ENCODE measurements at regions not wholly inside any gene's neighbourhood (a gene's known extent, or its start where the extent isn't known, plus 50 kb on each side); places are given as distances from the start of the nearest gene placed in this dataset.

DNA sequence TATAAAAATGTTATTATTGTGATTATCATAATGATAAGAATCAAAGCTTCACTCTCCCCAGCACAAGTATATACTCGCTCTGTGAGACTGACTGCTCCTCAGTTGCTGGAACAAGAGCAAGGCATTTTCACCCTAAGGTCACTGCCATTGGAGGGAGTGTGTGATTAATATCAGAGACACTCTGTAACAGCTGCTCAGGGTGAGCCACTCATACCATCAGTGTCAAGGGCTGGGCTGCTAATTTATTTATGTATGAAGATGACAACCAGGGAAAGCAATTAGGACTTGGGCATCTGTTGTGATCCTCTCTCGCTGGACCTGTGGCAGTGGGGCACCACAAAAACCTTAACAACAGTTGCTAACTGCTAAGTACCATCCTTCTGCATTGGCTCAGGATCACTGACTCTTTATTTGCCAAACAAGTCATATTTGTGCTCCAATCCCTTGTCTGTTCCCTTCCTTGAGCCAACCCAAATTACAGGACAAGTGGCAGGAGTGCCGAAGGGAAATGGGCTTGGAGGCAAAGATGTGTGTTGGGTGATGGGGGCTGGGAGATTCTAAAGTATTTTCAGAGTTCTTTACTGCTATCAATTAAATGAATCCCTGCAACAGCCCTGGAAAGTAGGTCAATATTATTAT is 297.5 kb upstream of the STT3B start:
- Histone ChIP-seq H3K27ac (no peak overlapping the region), H3K9me3 (ENCODE audit: insufficient read depth, low read depth) (no peaks in the 10 kb centered on the region), H4K20me1 (ENCODE audit: insufficient read depth) (no peaks in the 10 kb centered on the region), H3K4me2 (no peak overlapping the region), H3K27me3 (ENCODE audit: insufficient read depth, low read depth) (no peaks in the 10 kb centered on the region), H3K9me2 (ENCODE audit: insufficient read depth) (no peaks in the 10 kb centered on the region), H3F3A (ENCODE audit: insufficient read depth, low read depth) (no peaks in the 10 kb centered on the region), H2AFZ (no peak overlapping the region), H3K36me3 (ENCODE audit: low read depth) (no peaks in the 10 kb centered on the region), H3K79me2 (ENCODE audit: low read depth) (no peaks in the 10 kb centered on the region), H3K4me1 (replicated peaks; ENCODE audit: insufficient read depth) (no peaks in the 10 kb centered on the region), H3K4me3 (no peak overlapping the region)
- POLR2A ChIA-PET (ENCODE audit: unreplicated experiment) = no interaction called here
- CTCF ChIA-PET = no interaction called here
- TF ChIP-seq, protein P1, sequence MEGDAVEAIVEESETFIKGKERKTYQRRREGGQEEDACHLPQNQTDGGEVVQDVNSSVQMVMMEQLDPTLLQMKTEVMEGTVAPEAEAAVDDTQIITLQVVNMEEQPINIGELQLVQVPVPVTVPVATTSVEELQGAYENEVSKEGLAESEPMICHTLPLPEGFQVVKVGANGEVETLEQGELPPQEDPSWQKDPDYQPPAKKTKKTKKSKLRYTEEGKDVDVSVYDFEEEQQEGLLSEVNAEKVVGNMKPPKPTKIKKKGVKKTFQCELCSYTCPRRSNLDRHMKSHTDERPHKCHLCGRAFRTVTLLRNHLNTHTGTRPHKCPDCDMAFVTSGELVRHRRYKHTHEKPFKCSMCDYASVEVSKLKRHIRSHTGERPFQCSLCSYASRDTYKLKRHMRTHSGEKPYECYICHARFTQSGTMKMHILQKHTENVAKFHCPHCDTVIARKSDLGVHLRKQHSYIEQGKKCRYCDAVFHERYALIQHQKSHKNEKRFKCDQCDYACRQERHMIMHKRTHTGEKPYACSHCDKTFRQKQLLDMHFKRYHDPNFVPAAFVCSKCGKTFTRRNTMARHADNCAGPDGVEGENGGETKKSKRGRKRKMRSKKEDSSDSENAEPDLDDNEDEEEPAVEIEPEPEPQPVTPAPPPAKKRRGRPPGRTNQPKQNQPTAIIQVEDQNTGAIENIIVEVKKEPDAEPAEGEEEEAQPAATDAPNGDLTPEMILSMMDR (conservative IDR thresholded peaks at IDR 0.05) = no peak
- TF ChIP-seq EZH2 (IDR thresholded peaks at IDR 0.05; ENCODE audit: low read depth) = no peak
- DNase-seq = no peak
- intact Hi-C loops (cut with micrococcal nuclease; ENCODE audit: unreplicated experiment) = no loop called here
- BruUV-seq (replicated peaks) = no TSS peak

DNA sequence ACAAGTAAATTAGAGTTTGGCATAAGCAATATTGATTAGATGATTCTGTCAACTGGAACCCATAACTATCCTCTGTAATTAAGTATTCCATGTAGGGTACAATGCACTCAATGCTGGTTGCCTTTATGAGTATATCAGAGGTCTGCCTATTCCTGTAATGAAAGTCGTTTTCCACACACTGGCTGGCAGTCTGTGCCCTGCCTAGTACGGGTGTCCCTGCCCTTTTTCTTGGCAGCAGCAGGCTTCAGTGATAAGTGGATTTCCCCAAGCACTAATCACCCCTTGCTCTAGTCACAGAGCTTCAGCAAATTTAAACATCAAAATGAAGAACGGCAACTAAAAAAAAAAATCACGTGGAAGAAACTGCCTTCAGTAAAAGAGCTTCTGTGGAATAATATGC is 294.8 kb upstream of the STT3B start:
- Histone ChIP-seq H3K4me3 (no peak overlapping the region), H3K4me2 (no peak overlapping the region), H3K9me2 (ENCODE audit: insufficient read depth) (no peaks in the 10 kb centered on the region), H3K36me3 (ENCODE audit: low read depth) (no peaks in the 10 kb centered on the region), H3K9me3 (ENCODE audit: insufficient read depth, low read depth) (no peaks in the 10 kb centered on the region), H4K20me1 (ENCODE audit: insufficient read depth) (no peaks in the 10 kb centered on the region), H2AFZ (no peak overlapping the region), H3K4me1 (replicated peaks; ENCODE audit: insufficient read depth) (no peaks in the 10 kb centered on the region), H3K27me3 (ENCODE audit: insufficient read depth, low read depth) (no peaks in the 10 kb centered on the region), H3F3A (ENCODE audit: insufficient read depth, low read depth) (no peaks in the 10 kb centered on the region), H3K79me2 (ENCODE audit: low read depth) (no peaks in the 10 kb centered on the region), H3K27ac (no peak overlapping the region)
- CTCF ChIA-PET = interaction anchor here (0.6 kb wide), 1 partner anchor 57 kb away, joined by 7 read pairs; no protein-coding TSS in a partner anchor
- intact Hi-C loops (cut with micrococcal nuclease; ENCODE audit: unreplicated experiment) = no loop called here
- POLR2A ChIA-PET (ENCODE audit: unreplicated experiment) = no interaction called here
- TF ChIP-seq, protein P1 (conservative IDR thresholded peaks at IDR 0.05) = no peak
- TF ChIP-seq EZH2 (IDR thresholded peaks at IDR 0.05; ENCODE audit: low read depth) = no peak
- DNase-seq = no peak
- no TSS peak for BruUV-seq (replicated peaks)

DNA sequence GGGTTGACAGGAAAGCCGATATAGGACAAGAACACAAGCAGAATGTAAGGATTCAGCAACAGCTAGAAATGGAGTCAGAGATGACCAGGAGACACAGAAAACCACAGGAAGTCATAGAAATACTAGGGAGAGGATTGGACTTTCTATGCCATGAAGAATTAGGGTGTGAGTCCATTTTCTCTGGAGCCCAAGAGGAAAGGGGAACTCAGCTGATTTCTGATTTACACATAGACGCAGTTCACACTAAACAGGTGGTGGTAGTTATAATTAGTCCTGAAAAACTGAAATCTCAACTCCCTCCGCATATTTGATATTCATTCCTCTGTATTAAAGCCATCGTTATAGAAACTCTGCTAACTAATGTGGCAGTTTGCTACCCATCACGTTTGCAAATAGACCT is 292.7 kb upstream of the STT3B start:
- Histone ChIP-seq H3K4me1 (replicated peaks; ENCODE audit: insufficient read depth) (no peaks in the 10 kb centered on the region), H2AFZ (no peak overlapping the region), H3K79me2 (ENCODE audit: low read depth) (no peaks in the 10 kb centered on the region), H3K9me2 (ENCODE audit: insufficient read depth) (no peaks in the 10 kb centered on the region), H3K9me3 (ENCODE audit: insufficient read depth, low read depth) (no peaks in the 10 kb centered on the region), H3F3A (ENCODE audit: insufficient read depth, low read depth) (no peaks in the 10 kb centered on the region), H3K27me3 (ENCODE audit: insufficient read depth, low read depth) (no peaks in the 10 kb centered on the region), H4K20me1 (ENCODE audit: insufficient read depth) (no peaks in the 10 kb centered on the region), H3K4me3 (no peak overlapping the region), H3K4me2 (no peak overlapping the region), H3K27ac (no peak overlapping the region), H3K36me3 (ENCODE audit: low read depth) (no peaks in the 10 kb centered on the region)
- CTCF ChIA-PET = no interaction called here
- intact Hi-C loops (cut with micrococcal nuclease; ENCODE audit: unreplicated experiment) = no loop called here
- no peak for DNase-seq
- POLR2A ChIA-PET (ENCODE audit: unreplicated experiment) = no interaction called here
- no TSS peak for BruUV-seq (replicated peaks)
- TF ChIP-seq EZH2 (IDR thresholded peaks at IDR 0.05; ENCODE audit: low read depth) = no peak
- TF ChIP-seq, protein P1 (conservative IDR thresholded peaks at IDR 0.05) = no peak
